ENCODE measurements at regions not wholly inside any gene's neighbourhood (a gene's known extent, or its start where the extent isn't known, plus 50 kb on each side); places are given as distances from the start of the nearest gene placed in this dataset.

DNA sequence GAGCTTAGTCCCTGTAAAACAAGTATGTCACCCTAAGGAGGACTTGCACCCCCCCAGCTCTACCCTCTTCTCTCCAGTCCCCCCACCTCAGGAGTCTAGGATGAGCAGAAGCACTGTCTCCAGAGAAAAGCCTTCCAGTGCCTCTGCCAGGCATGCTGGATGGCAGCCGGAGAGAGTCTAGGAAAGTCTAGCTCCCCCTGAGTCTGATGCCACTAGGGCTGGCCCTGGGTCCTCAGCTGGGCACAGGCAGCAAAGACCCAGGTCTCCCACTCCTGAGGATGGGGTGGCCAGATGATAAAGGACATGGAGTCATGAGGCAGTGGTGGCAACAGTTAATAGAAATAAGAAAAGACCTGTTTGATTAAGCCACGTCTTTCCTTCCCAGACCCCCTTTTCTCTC, 225.6 kb downstream of the CYP26B1 start:
- TF ChIP-seq POLR2A (IDR thresholded peaks at IDR 0.05) (no peak), CTCF (IDR thresholded peaks at IDR 0.05) (no peak)
